ENCODE measurements at regions not wholly inside any gene's neighbourhood (a gene's known extent, or its start where the extent isn't known, plus 50 kb on each side); places are given as distances from the start of the nearest gene placed in this dataset.

GRCh38 chr15:96124436-96124835 lies 206.1 kb upstream of the NR2F2 start:
- TF ChIP-seq CTCF (IDR thresholded peaks at IDR 0.05; ENCODE audit: low read depth, low read length) (no peak), EZH2phosphoT487 (IDR thresholded peaks at IDR 0.05; ENCODE audit: low read depth) (no peak)

All from OCI-LY3 (cell line).